HG03565 (cell line): ENCODE measurements at regions not wholly inside any gene's neighbourhood (a gene's known extent, or its start where the extent isn't known, plus 50 kb on each side); places are given as distances from the start of the nearest gene placed in this dataset.

Experiments
- ATAC-seq: cut with Tn5 transposase; IDR thresholded peaks from one replicate; pipeline ENCODE4 v1.9.1; 2021; ENCODE audit warnings: mild to moderate bottlenecking, moderate library complexity; ENCODE audit not compliant: unreplicated experiment

- no peak for ATAC-seq
Observed at GRCh38 chr4:11534623-11535302, 106.1 kb upstream of the HS3ST1 start.

- ATAC-seq, result no peak
Observed at GRCh38 chr4:11532138-11532537, 103.4 kb upstream of the HS3ST1 start.

GRCh38 chr4:11529625-11530201 lies 101.0 kb upstream of the HS3ST1 start:
- ATAC-seq, result no peak

GRCh38 chr4:11525085-11525484 lies 96.4 kb upstream of the HS3ST1 start:
- no peak for ATAC-seq

- no peak for ATAC-seq
Observed at GRCh38 chr4:11518754-11519153, 90.1 kb upstream of the HS3ST1 start.

- no peak for ATAC-seq
Observed at GRCh38 chr4:11514779-11515419, 86.2 kb upstream of the HS3ST1 start.

- no peak for ATAC-seq
Observed at GRCh38 chr4:11514003-11514402, 85.3 kb upstream of the HS3ST1 start.

- no peak for ATAC-seq
Observed at GRCh38 chr4:11512871-11513270, 84.2 kb upstream of the HS3ST1 start.

GRCh38 chr4:11511321-11511720 lies 82.6 kb upstream of the HS3ST1 start:
- ATAC-seq, result no peak

- no peak for ATAC-seq
Observed at GRCh38 chr4:11507920-11508319, 79.2 kb upstream of the HS3ST1 start.

- no peak for ATAC-seq
Observed at GRCh38 chr4:11506194-11506593, 77.5 kb upstream of the HS3ST1 start.

GRCh38 chr4:11505221-11505971 lies 76.7 kb upstream of the HS3ST1 start:
- no peak for ATAC-seq

- no peak for ATAC-seq
Observed at GRCh38 chr4:11503166-11503565, 74.5 kb upstream of the HS3ST1 start.

- no peak for ATAC-seq
Observed at GRCh38 chr4:11497972-11498371, 69.3 kb upstream of the HS3ST1 start.

- no peak for ATAC-seq
Observed at GRCh38 chr4:11497212-11497806, 68.6 kb upstream of the HS3ST1 start.

- no peak for ATAC-seq
Observed at GRCh38 chr4:11496351-11496829, 67.7 kb upstream of the HS3ST1 start.

- no peak for ATAC-seq
Observed at GRCh38 chr4:11495818-11496217, 67.1 kb upstream of the HS3ST1 start.

GRCh38 chr4:11495291-11495690 lies 66.6 kb upstream of the HS3ST1 start:
- no peak for ATAC-seq

GRCh38 chr4:11494232-11494631 lies 65.5 kb upstream of the HS3ST1 start:
- no peak for ATAC-seq

GRCh38 chr4:11489453-11490083 lies 60.9 kb upstream of the HS3ST1 start:
- peak; percentile 71 for ATAC-seq
